Type B pancreatic cell (in vitro differentiated cells): ENCODE measurements at regions not wholly inside any gene's neighbourhood (a gene's known extent, or its start where the extent isn't known, plus 50 kb on each side); places are given as distances from the start of the nearest gene placed in this dataset.

Source experiments
- DNase-seq: peaks from one replicate; pipeline ENCODE4 v3.0.0; 2021; ENCODE audit warnings: mixed read lengths; ENCODE audit not compliant: unreplicated experiment; ENCODE audit errors: extremely low spot score
- H3K27ac Mint-ChIP-seq: 2 replicates; pipeline ENCODE4 v1.8.0; 2021; ENCODE audit warnings: mild to moderate bottlenecking, mixed read lengths
- H3K27me3 Mint-ChIP-seq: 2 replicates; pipeline ENCODE4 v1.8.0; 2021; ENCODE audit warnings: mixed read lengths
- H3K36me3 Mint-ChIP-seq: 2 replicates; pipeline ENCODE4 v1.8.0; 2021; ENCODE audit warnings: mixed read lengths
- H3K4me1 Mint-ChIP-seq: one replicate; pipeline ENCODE4 v1.8.0; 2021; ENCODE audit warnings: mixed read lengths; ENCODE audit not compliant: unreplicated experiment
- H3K4me3 Mint-ChIP-seq: 2 replicates; pipeline ENCODE4 v1.8.0; 2021; ENCODE audit warnings: mild to moderate bottlenecking, mixed read lengths
- H3K9me3 Mint-ChIP-seq: 2 replicates; pipeline ENCODE4 v1.8.0; 2021; ENCODE audit warnings: mixed read lengths
- CTCF ChIP-seq: fragments of 200-600 bp; sonication (generic); conservative IDR thresholded peaks from 2 replicates; pipeline ENCODE4 v1.5.0; 2021; ENCODE audit warnings: antibody characterized with exemption, mild to moderate bottlenecking

- Mint-ChIP-seq H3K4me1 (no peaks in the 10 kb centered on the region), H3K27ac (no peak overlapping the region), H3K27me3 (peaks cover 2% of the 10 kb centered on the region), H3K4me3 (no peak overlapping the region), H3K9me3 (no peaks in the 10 kb centered on the region), H3K36me3 (no peaks in the 10 kb centered on the region)
- no peak for DNase-seq
- TF ChIP-seq CTCF: no peak
Measured at GRCh38 chr13:76803831-76804230, 82.4 kb downstream of the KCTD12 start.

DNA sequence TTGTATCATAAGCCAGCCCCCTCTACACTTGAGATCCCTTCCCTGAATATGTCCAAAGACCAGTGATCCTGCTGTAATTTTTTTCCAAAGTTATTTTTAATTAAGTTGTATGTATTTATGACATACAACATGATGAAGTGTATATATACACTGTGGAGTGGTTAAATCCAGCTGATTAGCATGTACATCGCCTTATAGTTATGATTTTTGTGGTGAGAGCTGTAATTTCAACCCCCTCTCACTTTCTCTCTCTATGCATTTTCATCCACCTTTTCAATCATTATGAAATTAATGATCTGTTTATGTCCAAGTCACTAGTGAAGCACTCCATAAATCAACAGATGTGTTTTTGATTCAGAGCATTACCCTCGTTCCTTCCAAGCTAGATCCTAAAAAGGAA lies 85.3 kb downstream of the KCTD12 start:
- no peak for TF ChIP-seq CTCF
- Mint-ChIP-seq H3K36me3 (no peaks in the 10 kb centered on the region), H3K4me3 (no peak overlapping the region), H3K4me1 (no peaks in the 10 kb centered on the region), H3K27me3 (no peaks in the 10 kb centered on the region), H3K27ac (no peak overlapping the region), H3K9me3 (no peaks in the 10 kb centered on the region)
- no peak for DNase-seq

DNA sequence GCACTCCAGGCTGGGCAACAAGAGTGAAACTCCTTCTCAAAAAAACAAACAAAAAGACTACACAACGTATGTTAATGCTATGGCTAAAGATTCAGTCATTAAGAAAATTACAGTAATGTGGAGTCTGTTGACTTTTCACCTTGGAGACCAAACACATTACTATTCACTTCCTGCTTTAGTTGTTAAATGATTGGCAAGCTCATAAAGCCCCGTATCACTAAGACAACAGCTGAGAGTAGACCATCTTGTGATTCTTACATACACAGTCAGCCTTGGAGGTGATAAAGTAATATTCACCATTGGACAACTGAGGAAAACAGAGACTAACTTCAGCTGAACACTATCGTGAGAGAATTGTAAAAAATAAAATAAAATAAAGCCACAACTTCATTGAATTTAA lies 86.5 kb downstream of the KCTD12 start:
- DNase-seq: no peak
- Mint-ChIP-seq H3K4me1 (no peaks in the 10 kb centered on the region), H3K36me3 (no peaks in the 10 kb centered on the region), H3K4me3 (no peak overlapping the region), H3K27ac (peak overlapping the region; percentile 10), H3K9me3 (no peaks in the 10 kb centered on the region), H3K27me3 (no peaks in the 10 kb centered on the region)
- no peak for TF ChIP-seq CTCF

- no peak for TF ChIP-seq CTCF
- Mint-ChIP-seq H3K36me3 (no peaks in the 10 kb centered on the region), H3K4me1 (no peaks in the 10 kb centered on the region), H3K4me3 (no peak overlapping the region), H3K27ac (no peak overlapping the region), H3K27me3 (no peaks in the 10 kb centered on the region), H3K9me3 (no peaks in the 10 kb centered on the region)
- no peak for DNase-seq
Measured at GRCh38 chr13:76798037-76798436, 88.2 kb downstream of the KCTD12 start.

DNA sequence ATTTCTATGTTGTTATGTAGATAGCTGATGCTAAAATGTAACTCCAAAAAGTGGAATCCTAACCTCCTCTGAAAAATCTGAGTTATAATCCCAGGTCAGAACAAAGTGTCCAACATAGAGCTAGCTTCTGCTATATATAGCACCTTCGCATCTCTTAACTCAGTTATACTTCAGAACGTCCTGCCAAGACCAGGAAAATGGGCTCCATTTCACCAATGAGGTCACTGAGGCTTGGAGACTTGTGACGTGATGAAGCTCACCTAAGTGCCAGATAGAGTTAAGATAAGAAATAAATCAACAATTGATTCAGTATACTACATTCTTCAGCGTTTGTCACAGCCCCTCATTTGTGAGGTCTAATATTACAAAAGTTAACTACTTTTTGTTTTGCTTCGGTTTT lies 88.8 kb downstream of the KCTD12 start:
- no peak for TF ChIP-seq CTCF
- Mint-ChIP-seq H3K27me3 (no peaks in the 10 kb centered on the region), H3K4me3 (no peak overlapping the region), H3K36me3 (no peaks in the 10 kb centered on the region), H3K9me3 (no peaks in the 10 kb centered on the region), H3K4me1 (peaks cover 6% of the 10 kb centered on the region), H3K27ac (no peak overlapping the region)
- no peak for DNase-seq

DNA sequence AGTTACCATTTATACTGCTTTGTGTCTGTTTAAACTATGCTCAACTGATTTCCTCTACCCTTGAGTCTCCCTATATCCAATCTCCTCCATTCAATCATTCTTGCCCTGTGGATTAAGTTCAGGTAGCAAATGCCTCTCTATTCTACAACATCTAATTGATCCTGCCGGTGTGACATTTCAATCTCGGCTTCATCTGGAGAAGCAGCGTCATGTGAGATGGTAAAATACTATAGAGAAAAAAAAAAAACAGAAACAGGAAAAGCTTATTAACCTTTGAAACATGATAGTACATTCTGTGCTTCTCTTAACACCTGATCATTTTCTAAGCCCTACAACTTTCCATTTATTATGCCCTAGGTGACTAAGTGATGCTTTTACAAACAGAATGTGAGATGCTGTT lies 89.4 kb downstream of the KCTD12 start:
- H3K9me3 Mint-ChIP-seq: no peaks in the 10 kb centered on the region
- no peaks in the 10 kb centered on the region for H3K27me3 Mint-ChIP-seq
- no peak overlapping the region for H3K4me3 Mint-ChIP-seq
- no peak for DNase-seq
- H3K36me3 Mint-ChIP-seq: no peaks in the 10 kb centered on the region
- H3K27ac Mint-ChIP-seq: no peak overlapping the region
- TF ChIP-seq CTCF: no peak
- H3K4me1 Mint-ChIP-seq: peaks cover 6% of the 10 kb centered on the region
